ENCODE measurements at regions not wholly inside any gene's neighbourhood (a gene's known extent, or its start where the extent isn't known, plus 50 kb on each side); places are given as distances from the start of the nearest gene placed in this dataset.

GRCh38 chr6:66655420-66655819 is 948.4 kb upstream of the EYS start (continued):
- TF ChIP-seq IRF3 (IDR thresholded peaks at IDR 0.05) (no peak), MYC (IDR thresholded peaks at IDR 0.05; ENCODE audit: insufficient read depth, insufficient read length, insufficient replicate concordance, low read length, severe bottlenecking) (no peak)

DNA sequence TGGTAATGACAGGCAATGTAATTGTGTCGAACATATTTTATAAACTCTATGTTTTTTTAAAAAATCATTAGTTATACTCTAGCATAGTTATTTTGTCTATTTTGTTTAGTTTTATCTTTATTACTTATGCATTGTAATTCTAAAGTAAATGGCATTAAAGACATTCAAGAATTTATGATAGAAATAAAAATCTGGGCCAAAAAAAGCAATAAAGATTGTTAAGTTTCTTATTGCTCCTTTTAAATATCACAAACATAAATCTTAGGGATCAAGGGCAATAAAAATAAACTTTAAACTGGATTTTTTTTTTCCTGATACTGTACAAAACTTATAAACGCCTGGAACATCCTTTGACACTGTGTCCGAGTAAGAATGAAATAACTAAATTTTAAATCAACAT is 931.5 kb upstream of the EYS start:
- no peak for FAIRE-seq
- no peak overlapping the region for H3K27ac ChIP-seq (ENCODE audit: control insufficient read depth, insufficient read depth)
- SMC1A ChIA-PET (ENCODE audit: uncharacterized antibody, unreplicated experiment) = no interaction called here
- no peaks in the 10 kb centered on the region for H3K79me2 ChIP-seq (ENCODE audit: control insufficient read depth, insufficient read depth, low read length)
- H3K4me1 ChIP-seq (ENCODE audit: control insufficient read depth, insufficient read depth, low read length) = no peaks in the 10 kb centered on the region
- H3K4me2 ChIP-seq (ENCODE audit: control insufficient read depth, insufficient read depth) = no peak overlapping the region
- no peaks in the 10 kb centered on the region for H3K27me3 ChIP-seq (replicated peaks in 1 of 2; ENCODE audit: control insufficient read depth in 2 of 2, insufficient read depth in 2 of 2, low read length in 1 of 2)
- TF ChIP-seq ZNF24 (IDR thresholded peaks at IDR 0.05) = no peak
- no peaks in the 10 kb centered on the region for H4K20me1 ChIP-seq (ENCODE audit: control insufficient read depth, insufficient read depth)
- RAD21 ChIA-PET (ENCODE audit: unreplicated experiment) = no interaction called here
- H3K4me3 ChIP-seq = no peak overlapping the region
- no peak overlapping the region for H2AFZ ChIP-seq (ENCODE audit: control insufficient read depth, low read depth, low read length)
- H3K9me3 ChIP-seq (replicated peaks; ENCODE audit: control insufficient read depth, insufficient read depth, low read length) = no peaks in the 10 kb centered on the region
- WGBS (ENCODE audit: insufficient coverage, insufficient replicate concordance, low lambda C conversion rate, missing lambda C conversion rate) = 6% methylated on average over 3 of the region's 3 CpGs
- POLR2A ChIA-PET = no interaction called here
- intact Hi-C loops (cut with micrococcal nuclease; ENCODE audit: unreplicated experiment) (no loop called here), in situ Hi-C loops (cut with MboI) (no loop called here)
- no peaks in the 10 kb centered on the region for H3K36me3 ChIP-seq (ENCODE audit: control insufficient read depth in 2 of 2, insufficient read depth in 2 of 2, low read length in 1 of 2)
- no TSS peak for BruUV-seq (replicated peaks)
- ATAC-seq = no peak
- no peak overlapping the region for H3K9ac ChIP-seq (ENCODE audit: control insufficient read depth, insufficient read depth, low read length)
- CTCF ChIA-PET = no interaction called here
- no peak for DNase-seq (ENCODE audit: low read depth, low spot score)

DNA sequence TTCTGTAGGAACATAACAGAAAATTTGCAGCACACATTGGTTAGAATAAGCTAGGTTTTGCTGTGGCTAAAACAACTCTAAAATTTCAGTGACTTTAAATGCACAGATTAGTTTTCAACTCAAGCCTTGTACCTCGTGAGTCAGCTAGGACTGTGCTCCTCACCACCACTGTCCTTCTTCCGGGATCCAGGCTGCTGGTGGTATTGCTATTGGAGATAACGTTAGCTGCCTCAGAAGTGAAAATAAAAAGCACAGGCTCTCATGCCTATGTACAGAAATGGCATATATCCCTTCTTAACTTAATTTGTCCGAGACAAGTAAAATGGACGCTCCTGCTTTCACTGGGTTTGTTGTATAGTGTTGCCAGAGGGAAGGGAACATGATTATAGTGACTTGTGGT is 931.1 kb upstream of the EYS start:
- ChIA-PET RAD21 (ENCODE audit: unreplicated experiment) (no interaction called here), POLR2A (no interaction called here), CTCF (no interaction called here), SMC1A (ENCODE audit: uncharacterized antibody, unreplicated experiment) (no interaction called here)
- DNase-seq (ENCODE audit: low read depth, low spot score) = no peak
- no peaks in the 10 kb centered on the region for H3K9me3 ChIP-seq (replicated peaks; ENCODE audit: control insufficient read depth, insufficient read depth, low read length)
- no peak overlapping the region for H3K27ac ChIP-seq (ENCODE audit: control insufficient read depth, insufficient read depth)
- no peak overlapping the region for H2AFZ ChIP-seq (ENCODE audit: control insufficient read depth, low read depth, low read length)
- no peaks in the 10 kb centered on the region for H4K20me1 ChIP-seq (ENCODE audit: control insufficient read depth, insufficient read depth)
- BruUV-seq (replicated peaks) = no TSS peak
- in situ Hi-C loops (cut with MboI) = no loop called here
- no peak for ATAC-seq
- H3K4me3 ChIP-seq = no peak overlapping the region
- no peak overlapping the region for H3K9ac ChIP-seq (ENCODE audit: control insufficient read depth, insufficient read depth, low read length)
- FAIRE-seq = no peak
- H3K27me3 ChIP-seq (replicated peaks in 1 of 2; ENCODE audit: control insufficient read depth in 2 of 2, insufficient read depth in 2 of 2, low read length in 1 of 2) = no peaks in the 10 kb centered on the region
- no peaks in the 10 kb centered on the region for H3K79me2 ChIP-seq (ENCODE audit: control insufficient read depth, insufficient read depth, low read length)
- no peaks in the 10 kb centered on the region for H3K36me3 ChIP-seq (ENCODE audit: control insufficient read depth in 2 of 2, insufficient read depth in 2 of 2, low read length in 1 of 2)
- TF ChIP-seq ZNF274 (IDR thresholded peaks at IDR 0.05; ENCODE audit: insufficient read depth, insufficient read length) (no peak), NFIC (IDR thresholded peaks at IDR 0.05; ENCODE audit: low read depth, low read length) (no peak), ZNF687 (IDR thresholded peaks at IDR 0.05) (no peak), SUPT20H (IDR thresholded peaks at IDR 0.05; ENCODE audit: borderline replicate concordance, control insufficient read depth, low read depth, low read length) (no peak), TCF12 (IDR thresholded peaks at IDR 0.05; ENCODE audit: low read depth, low read length) (no peak)
- TF ChIP-seq, protein P1, sequence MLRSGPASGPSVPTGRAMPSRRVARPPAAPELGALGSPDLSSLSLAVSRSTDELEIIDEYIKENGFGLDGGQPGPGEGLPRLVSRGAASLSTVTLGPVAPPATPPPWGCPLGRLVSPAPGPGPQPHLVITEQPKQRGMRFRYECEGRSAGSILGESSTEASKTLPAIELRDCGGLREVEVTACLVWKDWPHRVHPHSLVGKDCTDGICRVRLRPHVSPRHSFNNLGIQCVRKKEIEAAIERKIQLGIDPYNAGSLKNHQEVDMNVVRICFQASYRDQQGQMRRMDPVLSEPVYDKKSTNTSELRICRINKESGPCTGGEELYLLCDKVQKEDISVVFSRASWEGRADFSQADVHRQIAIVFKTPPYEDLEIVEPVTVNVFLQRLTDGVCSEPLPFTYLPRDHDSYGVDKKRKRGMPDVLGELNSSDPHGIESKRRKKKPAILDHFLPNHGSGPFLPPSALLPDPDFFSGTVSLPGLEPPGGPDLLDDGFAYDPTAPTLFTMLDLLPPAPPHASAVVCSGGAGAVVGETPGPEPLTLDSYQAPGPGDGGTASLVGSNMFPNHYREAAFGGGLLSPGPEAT (IDR thresholded peaks at IDR 0.05; ENCODE audit: low read depth) = no peak
- no peak overlapping the region for H3K4me2 ChIP-seq (ENCODE audit: control insufficient read depth, insufficient read depth)
- no peaks in the 10 kb centered on the region for H3K4me1 ChIP-seq (ENCODE audit: control insufficient read depth, insufficient read depth, low read length)
- intact Hi-C loops (cut with micrococcal nuclease; ENCODE audit: unreplicated experiment) = no loop called here
- 33% methylated on average over 5 of the region's 5 CpGs for WGBS (ENCODE audit: insufficient coverage, insufficient replicate concordance, low lambda C conversion rate, missing lambda C conversion rate)
